Ishikawa (cell line): ENCODE measurements at regions not wholly inside any gene's neighbourhood (a gene's known extent, or its start where the extent isn't known, plus 50 kb on each side); places are given as distances from the start of the nearest gene placed in this dataset.

ENCODE experiments used
- CEBPB ChIP-seq: IDR thresholded peaks from 2 replicates; pipeline ENCODE4 v1.6.1; 2012
- CREB1 ChIP-seq: IDR thresholded peaks from 2 replicates; pipeline ENCODE4 v1.6.1; 2012; ENCODE audit warnings: low read depth
- EGR1 ChIP-seq: IDR thresholded peaks from 2 replicates; pipeline ENCODE4 v1.6.1; 2012
- EP300 ChIP-seq: IDR thresholded peaks from 2 replicates; pipeline ENCODE4 v1.6.1; 2012; ENCODE audit warnings: borderline replicate concordance
- FOXM1 ChIP-seq: IDR thresholded peaks from 2 replicates; pipeline ENCODE4 v1.6.1; 2012; ENCODE audit warnings: low read depth, borderline replicate concordance
- NFIC ChIP-seq: IDR thresholded peaks from 2 replicates; pipeline ENCODE4 v1.6.1; 2012
- RAD21 ChIP-seq: IDR thresholded peaks from 2 replicates; pipeline ENCODE4 v1.6.1; 2012; ENCODE audit warnings: low read depth
- TAF1 ChIP-seq: IDR thresholded peaks from 2 replicates; pipeline ENCODE4 v1.6.1; 2012; ENCODE audit warnings: low read depth, mild to moderate bottlenecking
- TCF12 ChIP-seq: IDR thresholded peaks from 2 replicates; pipeline ENCODE4 v1.6.1; 2012; ENCODE audit warnings: low read depth
- TEAD4 ChIP-seq: IDR thresholded peaks from 2 replicates; pipeline ENCODE4 v1.6.1; 2012
- YY1 ChIP-seq: IDR thresholded peaks from 2 replicates; pipeline ENCODE4 v1.6.1; 2012; ENCODE audit warnings: low read depth
- ZBTB7A ChIP-seq: IDR thresholded peaks from 2 replicates; pipeline ENCODE4 v1.6.1; 2012; ENCODE audit warnings: low read depth
- TF ChIP-seq, protein P1 (sequence below): IDR thresholded peaks from 2 replicates; pipeline ENCODE4 v1.6.1; 2012
- TF ChIP-seq, protein P2 (sequence below): IDR thresholded peaks from 2 replicates; pipeline ENCODE4 v1.6.1; 2012; ENCODE audit warnings: low read depth, mild to moderate bottlenecking
- TF ChIP-seq, protein P3 (sequence below): IDR thresholded peaks from 2 replicates; pipeline ENCODE4 v1.6.1; 2012

DNA sequence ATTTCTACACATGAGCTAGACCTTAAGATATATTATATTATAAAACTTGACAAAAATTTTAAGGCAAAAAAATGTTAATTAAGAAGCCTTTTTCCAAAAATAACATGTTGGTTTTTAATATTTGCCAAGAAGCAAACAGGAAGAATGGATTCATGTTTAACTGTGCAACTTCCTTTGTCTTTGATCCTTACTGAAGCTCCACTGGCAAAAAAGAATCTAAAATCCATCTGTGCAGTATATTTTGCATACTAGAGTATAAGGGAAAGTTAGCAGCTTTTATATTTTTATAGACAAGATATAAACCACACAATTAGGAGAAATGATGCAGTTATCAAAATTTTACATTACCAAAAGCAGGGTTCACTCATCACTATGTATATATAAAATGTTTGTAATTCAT, 76.9 kb upstream of the RGS18 start:
- TF ChIP-seq CEBPB (no peak), TEAD4 (no peak), EGR1 (no peak), ZBTB7A (no peak), TAF1 (no peak), CREB1 (no peak), FOXM1 (no peak), NFIC (no peak)
- TF ChIP-seq, protein P1, sequence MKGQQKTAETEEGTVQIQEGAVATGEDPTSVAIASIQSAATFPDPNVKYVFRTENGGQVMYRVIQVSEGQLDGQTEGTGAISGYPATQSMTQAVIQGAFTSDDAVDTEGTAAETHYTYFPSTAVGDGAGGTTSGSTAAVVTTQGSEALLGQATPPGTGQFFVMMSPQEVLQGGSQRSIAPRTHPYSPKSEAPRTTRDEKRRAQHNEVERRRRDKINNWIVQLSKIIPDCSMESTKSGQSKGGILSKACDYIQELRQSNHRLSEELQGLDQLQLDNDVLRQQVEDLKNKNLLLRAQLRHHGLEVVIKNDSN: no peak
- TF ChIP-seq, protein P2, sequence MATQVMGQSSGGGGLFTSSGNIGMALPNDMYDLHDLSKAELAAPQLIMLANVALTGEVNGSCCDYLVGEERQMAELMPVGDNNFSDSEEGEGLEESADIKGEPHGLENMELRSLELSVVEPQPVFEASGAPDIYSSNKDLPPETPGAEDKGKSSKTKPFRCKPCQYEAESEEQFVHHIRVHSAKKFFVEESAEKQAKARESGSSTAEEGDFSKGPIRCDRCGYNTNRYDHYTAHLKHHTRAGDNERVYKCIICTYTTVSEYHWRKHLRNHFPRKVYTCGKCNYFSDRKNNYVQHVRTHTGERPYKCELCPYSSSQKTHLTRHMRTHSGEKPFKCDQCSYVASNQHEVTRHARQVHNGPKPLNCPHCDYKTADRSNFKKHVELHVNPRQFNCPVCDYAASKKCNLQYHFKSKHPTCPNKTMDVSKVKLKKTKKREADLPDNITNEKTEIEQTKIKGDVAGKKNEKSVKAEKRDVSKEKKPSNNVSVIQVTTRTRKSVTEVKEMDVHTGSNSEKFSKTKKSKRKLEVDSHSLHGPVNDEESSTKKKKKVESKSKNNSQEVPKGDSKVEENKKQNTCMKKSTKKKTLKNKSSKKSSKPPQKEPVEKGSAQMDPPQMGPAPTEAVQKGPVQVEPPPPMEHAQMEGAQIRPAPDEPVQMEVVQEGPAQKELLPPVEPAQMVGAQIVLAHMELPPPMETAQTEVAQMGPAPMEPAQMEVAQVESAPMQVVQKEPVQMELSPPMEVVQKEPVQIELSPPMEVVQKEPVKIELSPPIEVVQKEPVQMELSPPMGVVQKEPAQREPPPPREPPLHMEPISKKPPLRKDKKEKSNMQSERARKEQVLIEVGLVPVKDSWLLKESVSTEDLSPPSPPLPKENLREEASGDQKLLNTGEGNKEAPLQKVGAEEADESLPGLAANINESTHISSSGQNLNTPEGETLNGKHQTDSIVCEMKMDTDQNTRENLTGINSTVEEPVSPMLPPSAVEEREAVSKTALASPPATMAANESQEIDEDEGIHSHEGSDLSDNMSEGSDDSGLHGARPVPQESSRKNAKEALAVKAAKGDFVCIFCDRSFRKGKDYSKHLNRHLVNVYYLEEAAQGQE: no peak

DNA sequence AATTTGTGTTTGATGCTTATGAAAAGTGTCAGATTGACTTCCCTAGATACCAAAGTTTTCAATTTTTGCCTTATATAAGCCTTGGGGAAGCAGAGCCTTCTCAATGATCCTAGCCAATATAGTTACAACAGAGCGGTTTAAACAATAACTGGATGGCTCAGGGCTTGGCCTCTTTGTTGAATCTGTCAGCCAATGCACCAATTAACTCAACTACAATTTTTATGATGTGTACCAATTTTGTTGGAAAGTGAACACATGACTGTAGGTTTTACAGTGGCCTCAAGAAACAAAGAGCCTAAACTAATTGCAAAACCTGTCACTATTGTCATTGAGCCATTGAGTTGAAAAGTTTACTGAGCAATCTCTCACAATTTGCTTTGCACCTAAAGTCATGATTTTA, 71.6 kb upstream of the RGS18 start:
- TF ChIP-seq NFIC: no peak
- TF ChIP-seq, protein P3, sequence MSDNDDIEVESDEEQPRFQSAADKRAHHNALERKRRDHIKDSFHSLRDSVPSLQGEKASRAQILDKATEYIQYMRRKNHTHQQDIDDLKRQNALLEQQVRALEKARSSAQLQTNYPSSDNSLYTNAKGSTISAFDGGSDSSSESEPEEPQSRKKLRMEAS: no peak
- no peak for TF ChIP-seq CEBPB
- TF ChIP-seq CREB1: no peak
- no peak for TF ChIP-seq ZBTB7A
- TF ChIP-seq YY1: no peak
- TF ChIP-seq, protein P1: no peak
- no peak for TF ChIP-seq TCF12
- TF ChIP-seq EP300: no peak
- TF ChIP-seq TEAD4: no peak
- no peak for TF ChIP-seq TAF1
- no peak for TF ChIP-seq EGR1
- TF ChIP-seq, protein P2: no peak
- TF ChIP-seq RAD21: no peak
- no peak for TF ChIP-seq FOXM1

DNA sequence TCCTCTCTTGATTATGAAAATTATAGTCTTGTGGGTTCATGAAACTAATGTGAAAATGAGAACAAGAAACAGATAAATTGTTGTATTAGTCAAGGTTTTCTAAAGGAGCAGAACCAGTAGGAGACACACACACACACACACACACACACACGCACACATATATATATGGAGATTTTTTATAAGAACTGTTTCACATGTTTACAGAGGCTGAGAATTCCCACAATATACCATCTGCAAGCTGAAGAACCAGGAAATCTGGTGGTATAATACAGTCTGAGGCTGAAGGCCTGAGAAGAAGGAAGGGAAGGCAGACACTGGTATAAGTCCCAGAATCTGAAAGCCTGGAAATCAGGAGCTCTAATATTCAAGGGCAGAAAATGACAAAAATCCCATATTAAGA, 70.9 kb upstream of the RGS18 start:
- TF ChIP-seq TCF12: no peak
- no peak for TF ChIP-seq CEBPB
- TF ChIP-seq, protein P2: no peak
- TF ChIP-seq, protein P3: no peak
- TF ChIP-seq, protein P1: no peak
- TF ChIP-seq FOXM1: no peak
- TF ChIP-seq EGR1: no peak

DNA sequence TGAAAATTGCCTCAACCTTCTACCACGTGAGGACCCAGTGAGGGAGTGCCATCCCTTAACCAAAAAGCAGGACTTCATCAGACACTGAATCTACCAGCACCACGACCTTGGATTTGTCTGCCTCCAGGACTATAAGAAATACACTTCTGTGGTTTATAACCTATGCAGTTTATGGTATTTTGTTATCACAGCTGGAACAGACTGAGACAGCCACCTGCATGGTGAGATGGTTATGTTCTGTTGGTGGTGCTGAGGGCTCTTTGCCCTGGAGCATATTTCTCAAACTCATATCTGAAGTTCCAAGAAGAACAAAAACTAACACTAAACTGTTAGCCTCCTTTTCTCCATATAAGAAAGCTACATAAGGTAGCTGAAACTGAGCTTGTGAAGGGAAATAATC, 69.8 kb upstream of the RGS18 start:
- TF ChIP-seq EGR1 (no peak), YY1 (no peak), TEAD4 (no peak), CEBPB (no peak), FOXM1 (no peak), RAD21 (no peak), TCF12 (no peak), EP300 (no peak), CREB1 (no peak), TAF1 (no peak), NFIC (no peak), ZBTB7A (no peak)
- TF ChIP-seq, protein P3: no peak
- TF ChIP-seq, protein P1: no peak
- TF ChIP-seq, protein P2: no peak
